CD14-positive monocyte (primary cell): ENCODE measurements at regions not wholly inside any gene's neighbourhood (a gene's known extent, or its start where the extent isn't known, plus 50 kb on each side); places are given as distances from the start of the nearest gene placed in this dataset.

Experiments
- DNase-seq, 3 donors: peaks; one replicate each; pipeline ENCODE4 v3.0.0-alpha.2; 2011 to 2022
- H2AFZ ChIP-seq: 2 replicates; pipeline ENCODE4 v1.6.0; 2012; ENCODE audit warnings: mild to moderate bottlenecking, low read depth, low read length, inconsistent platforms; ENCODE audit not compliant: insufficient read depth, poor library complexity, severe bottlenecking
- H3K27ac ChIP-seq, 2 donors: 1 replicate in 1 of 2; 2 replicates in 1 of 2; pipeline ENCODE4 v1.5.1; 2012 to 2013; ENCODE audit warnings: low read length in 2 of 2, control low read depth in 1 of 2, inconsistent platforms in 1 of 2, low read depth in 1 of 2, mild to moderate bottlenecking in 1 of 2
- H3K27me3 ChIP-seq, 2 donors: one replicate each; pipeline versions ENCODE4 v1.6.0 to v1.6.1; 2011 to 2013; ENCODE audit warnings: low read length in 2 of 2; ENCODE audit not compliant: control insufficient read depth in 2 of 2, insufficient read depth in 2 of 2
- H3K36me3 ChIP-seq, 2 donors: replicated peaks in 1 of 2; 1 replicate in 1 of 2; 2 replicates in 1 of 2; pipeline versions ENCODE4 v1.5.1 to v1.6.1; 2012 to 2013; ENCODE audit warnings: low read length in 2 of 2, control low read depth in 1 of 2, inconsistent platforms in 1 of 2, mild to moderate bottlenecking in 1 of 2; ENCODE audit not compliant: insufficient read depth in 2 of 2, control insufficient read depth in 1 of 2
- H3K4me1 ChIP-seq, 2 donors: 1 replicate in 1 of 2; 2 replicates in 1 of 2; pipeline versions ENCODE4 v1.5.1 to v1.6.1; 2012 to 2013; ENCODE audit warnings: low read length in 2 of 2, control low read depth in 1 of 2, inconsistent platforms in 1 of 2, mild to moderate bottlenecking in 1 of 2, moderate library complexity in 1 of 2; ENCODE audit not compliant: insufficient read depth in 2 of 2, control insufficient read depth in 1 of 2
- H3K4me2 ChIP-seq: replicated peaks from 2 replicates; pipeline ENCODE3; 2012; ENCODE audit warnings: low read length, moderate library complexity, mild to moderate bottlenecking; ENCODE audit not compliant: poor library complexity, severe bottlenecking; ENCODE audit errors: extremely low read depth
- H3K4me3 ChIP-seq, 3 experiments: fragments of 200-600 bp in 1 of 3; sonication (generic) in 1 of 3; replicated peaks in 1 of 3; 1 replicate in 2 of 3; 2 replicates in 1 of 3; pipeline ENCODE4 v1.5.1; 2011 to 2013; ENCODE audit warnings: low read length in 3 of 3, mild to moderate bottlenecking in 3 of 3, control low read depth in 2 of 3, low read depth in 2 of 3, inconsistent platforms in 1 of 3, moderate library complexity in 1 of 3
- H3K79me2 ChIP-seq: 2 replicates; pipeline ENCODE4 v1.6.0; 2012; ENCODE audit warnings: mild to moderate bottlenecking, control low read depth, inconsistent platforms, low read length, moderate library complexity; ENCODE audit not compliant: insufficient read depth
- H3K9ac ChIP-seq: 2 replicates; pipeline ENCODE4 v1.6.0; 2017; ENCODE audit warnings: low read length, mild to moderate bottlenecking; ENCODE audit not compliant: insufficient read depth, poor library complexity, severe bottlenecking
- H3K9me3 ChIP-seq, 2 donors: replicated peaks in 1 of 2; 1 replicate in 1 of 2; 2 replicates in 1 of 2; pipeline versions ENCODE4 v1.5.1 to v1.6.1; 2012 to 2013; ENCODE audit warnings: low read length in 2 of 2, control low read depth in 1 of 2; ENCODE audit not compliant: control insufficient read depth in 1 of 2, insufficient read depth in 1 of 2
- H4K20me1 ChIP-seq: 2 replicates; pipeline ENCODE4 v1.6.0; 2012; ENCODE audit warnings: mild to moderate bottlenecking, low read length, control low read depth, moderate library complexity; ENCODE audit not compliant: insufficient read depth
- H3K27ac Mint-ChIP-seq, 7 donors: one replicate each; pipeline ENCODE4 v1.8.0; 2020; ENCODE audit warnings: mild to moderate bottlenecking in 7 of 7, mixed read lengths in 7 of 7, moderate library complexity in 6 of 7, inconsistent platforms in 2 of 7
- H3K27me3 Mint-ChIP-seq, 3 donors: one replicate each; pipeline ENCODE4 v1.8.0; 2021 to 2022; ENCODE audit warnings: low read depth in 3 of 3, mild to moderate bottlenecking in 3 of 3, mixed read lengths in 3 of 3, moderate library complexity in 3 of 3, inconsistent platforms in 1 of 3
- H3K36me3 Mint-ChIP-seq, 2 donors: one replicate each; pipeline ENCODE4 v1.8.0; 2020; ENCODE audit warnings: mixed read lengths in 2 of 2, inconsistent platforms in 1 of 2, mild to moderate bottlenecking in 1 of 2
- H3K4me1 Mint-ChIP-seq: one replicate; pipeline ENCODE4 v1.8.0; 2020; ENCODE audit warnings: mild to moderate bottlenecking, mixed read lengths
- H3K4me3 Mint-ChIP-seq, 2 donors: one replicate each; pipeline ENCODE4 v1.8.0; 2020; ENCODE audit warnings: mild to moderate bottlenecking in 2 of 2, mixed read lengths in 2 of 2, moderate library complexity in 1 of 2
- H3K9me3 Mint-ChIP-seq, 7 donors: one replicate each; pipeline ENCODE4 v1.8.0; 2020 to 2022; ENCODE audit warnings: mixed read lengths in 7 of 7, mild to moderate bottlenecking in 6 of 7, moderate library complexity in 6 of 7, inconsistent platforms in 2 of 7
- CTCF ChIP-seq: fragments of 200-600 bp; IDR thresholded peaks from one replicate; pipeline ENCODE4 v1.8.0; 2022; ENCODE audit warnings: antibody characterized with exemption, mild to moderate bottlenecking
- WGBS: methylation state at CpG from one replicate; pipeline ENCODE4 v1.1.5; 2013; ENCODE audit warnings: missing lambda C conversion rate; ENCODE audit not compliant: insufficient coverage; 5-methylcytosine and 5-hydroxymethylcytosine counted together
- intact Hi-C, 2 donors: fragments of 100-400 bp; cut with micrococcal nuclease; formaldehyde crosslinking; loops; one replicate each; pipeline versions ENCODE4 v1.15.0 to v1.15.1; 2023

GRCh38 chr9:93776873-93777272 is 178.3 kb downstream of the BARX1 start:
- H3K4me2 ChIP-seq, result no peak overlapping the region
- no peak overlapping the region for H2AFZ ChIP-seq
- H3K4me1 ChIP-seq, result no peaks in the 10 kb centered on the region
- H3K9me3 ChIP-seq, result no peaks in the 10 kb centered on the region
- no peak for DNase-seq
- H3K9ac ChIP-seq, result no peak overlapping the region
- Mint-ChIP-seq H3K9me3 (peaks cover 0 to 2% (median 0%) of the 10 kb centered on the region in 7 donors), H3K4me3 (no peak overlapping the region), H3K36me3 (no peaks in the 10 kb centered on the region), H3K27ac (no peak overlapping the region), H3K4me1 (no peaks in the 10 kb centered on the region), H3K27me3 (peaks cover 0 to 2% (median 2%) of the 10 kb centered on the region in 3 donors)
- intact Hi-C loops, result no loop called here
- H3K27me3 ChIP-seq, result no peaks in the 10 kb centered on the region
- whole genome bisulfite sequencing, result 99% methylated on average over 8 of the region's 11 CpGs
- TF ChIP-seq CTCF, result no peak
- no peaks in the 10 kb centered on the region for H4K20me1 ChIP-seq
- H3K4me3 ChIP-seq, result no peak overlapping the region
- no peak overlapping the region for H3K27ac ChIP-seq
- H3K79me2 ChIP-seq, result no peaks in the 10 kb centered on the region
- H3K36me3 ChIP-seq, result no peaks in the 10 kb centered on the region

GRCh38 chr9:93776256-93776655 is 178.9 kb downstream of the BARX1 start:
- H3K4me2 ChIP-seq, result no peak overlapping the region
- intact Hi-C loops, result no loop called here
- no peak for TF ChIP-seq CTCF

More at GRCh38 chr9:93776256-93776655, 178.9 kb downstream of the BARX1 start:
- Mint-ChIP-seq H3K9me3 (peaks cover 0 to 2% (median 0%) of the 10 kb centered on the region in 7 donors), H3K27ac (no peak overlapping the region), H3K4me1 (no peaks in the 10 kb centered on the region), H3K27me3 (peaks cover 0 to 2% (median 2%) of the 10 kb centered on the region in 3 donors), H3K4me3 (no peak overlapping the region), H3K36me3 (no peaks in the 10 kb centered on the region)
- Histone ChIP-seq H3K27ac (no peak overlapping the region), H3K36me3 (no peaks in the 10 kb centered on the region), H3K9ac (no peak overlapping the region), H4K20me1 (no peaks in the 10 kb centered on the region), H3K79me2 (no peaks in the 10 kb centered on the region), H3K4me1 (no peaks in the 10 kb centered on the region), H3K4me3 (no peak overlapping the region), H3K9me3 (no peaks in the 10 kb centered on the region), H3K27me3 (no peaks in the 10 kb centered on the region), H2AFZ (no peak overlapping the region)
- DNase-seq, result no peak
- no CpG with 5 or more reads among the region's 1 CpG for WGBS
